Effector memory CD4-positive, alpha-beta T cell (primary cell): ENCODE measurements at regions not wholly inside any gene's neighbourhood (a gene's known extent, or its start where the extent isn't known, plus 50 kb on each side); places are given as distances from the start of the nearest gene placed in this dataset.
"Not testable (repeated sequence)": the region's sequence is repeated elsewhere in the genome, so short reads cannot be mapped to it uniquely, and the experiment has no call there.

ENCODE experiments used
- DNase-seq, 3 donors: peaks; one replicate each; pipeline ENCODE4 v3.0.0-alpha.2; 2020
- H3K27ac ChIP-seq: 2 replicates; pipeline ENCODE4 v1.7.0; 2013; ENCODE audit warnings: mild to moderate bottlenecking, low read length, moderate library complexity; ENCODE audit not compliant: insufficient read depth, poor library complexity, severe bottlenecking
- H3K27me3 ChIP-seq: replicated peaks from 2 replicates; pipeline ENCODE4 v1.7.0; 2013; ENCODE audit warnings: mild to moderate bottlenecking, low read length; ENCODE audit not compliant: insufficient read depth, control insufficient read depth, poor library complexity, severe bottlenecking
- H3K36me3 ChIP-seq: 2 replicates; pipeline ENCODE4 v1.7.0; 2013; ENCODE audit warnings: mild to moderate bottlenecking, low read length, moderate library complexity; ENCODE audit not compliant: control insufficient read depth, insufficient read depth
- H3K4me1 ChIP-seq: 2 replicates; pipeline ENCODE4 v1.7.0; 2013; ENCODE audit warnings: low read length, mild to moderate bottlenecking; ENCODE audit not compliant: control insufficient read depth, insufficient read depth, poor library complexity, severe bottlenecking
- H3K4me3 ChIP-seq: 2 replicates; pipeline ENCODE4 v1.7.0; 2013; ENCODE audit warnings: low read length, low read depth, mild to moderate bottlenecking; ENCODE audit not compliant: insufficient read depth, poor library complexity, severe bottlenecking
- H3K9me3 ChIP-seq: 2 replicates; pipeline ENCODE4 v1.7.0; 2013; ENCODE audit warnings: mild to moderate bottlenecking, low read length, moderate library complexity; ENCODE audit not compliant: control insufficient read depth

GRCh38 chr7:150125831-150126230, 197.3 kb upstream of the LRRC61 start:
- H3K27me3 ChIP-seq, H3K4me3 ChIP-seq, H3K4me1 ChIP-seq, H3K36me3 ChIP-seq, DNase-seq, H3K27ac ChIP-seq, H3K9me3 ChIP-seq: not testable (repeated sequence)

- not testable (repeated sequence) for H3K9me3 ChIP-seq, H3K4me3 ChIP-seq, H3K27me3 ChIP-seq, H3K27ac ChIP-seq, H3K36me3 ChIP-seq, DNase-seq, H3K4me1 ChIP-seq
Measured at GRCh38 chr7:150134451-150134850, 188.7 kb upstream of the LRRC61 start.

- not testable (repeated sequence) for H3K4me3 ChIP-seq, H3K4me1 ChIP-seq, H3K27me3 ChIP-seq, H3K9me3 ChIP-seq, H3K36me3 ChIP-seq, DNase-seq, H3K27ac ChIP-seq
Measured at GRCh38 chr7:150135620-150136190, 187.4 kb upstream of the LRRC61 start.

- not testable (repeated sequence) for H3K9me3 ChIP-seq, DNase-seq, H3K4me1 ChIP-seq, H3K27me3 ChIP-seq, H3K4me3 ChIP-seq, H3K36me3 ChIP-seq, H3K27ac ChIP-seq
Measured at GRCh38 chr7:150139840-150140239, 183.3 kb upstream of the LRRC61 start.

- H3K4me1 ChIP-seq, H3K27me3 ChIP-seq, DNase-seq, H3K36me3 ChIP-seq, H3K4me3 ChIP-seq, H3K27ac ChIP-seq, H3K9me3 ChIP-seq: not testable (repeated sequence)
Measured at GRCh38 chr7:150141525-150142345, 181.4 kb upstream of the LRRC61 start.

GRCh38 chr7:150146124-150146523, 177.0 kb upstream of the LRRC61 start:
- DNase-seq, H3K27ac ChIP-seq, H3K27me3 ChIP-seq, H3K4me3 ChIP-seq, H3K4me1 ChIP-seq, H3K9me3 ChIP-seq, H3K36me3 ChIP-seq: not testable (repeated sequence)

- H3K9me3 ChIP-seq, H3K27me3 ChIP-seq, H3K4me1 ChIP-seq, H3K4me3 ChIP-seq, DNase-seq, H3K27ac ChIP-seq, H3K36me3 ChIP-seq: not testable (repeated sequence)
Measured at GRCh38 chr7:150147524-150147923, 175.6 kb upstream of the LRRC61 start.

- not testable (repeated sequence) for H3K27me3 ChIP-seq, DNase-seq, H3K9me3 ChIP-seq, H3K27ac ChIP-seq, H3K36me3 ChIP-seq, H3K4me3 ChIP-seq, H3K4me1 ChIP-seq
Measured at GRCh38 chr7:150156015-150156414, 167.1 kb upstream of the LRRC61 start.

- H3K27me3 ChIP-seq, H3K4me1 ChIP-seq, H3K4me3 ChIP-seq, H3K36me3 ChIP-seq, H3K27ac ChIP-seq, DNase-seq, H3K9me3 ChIP-seq: not testable (repeated sequence)
Measured at GRCh38 chr7:150158696-150159095, 164.5 kb upstream of the LRRC61 start.

GRCh38 chr7:150169515-150169914, 153.6 kb upstream of the LRRC61 start:
- not testable (repeated sequence) for H3K27ac ChIP-seq, DNase-seq, H3K4me3 ChIP-seq, H3K36me3 ChIP-seq, H3K4me1 ChIP-seq, H3K9me3 ChIP-seq, H3K27me3 ChIP-seq
